Activated CD4-positive, alpha-beta T cell treated with anti-CD3 and anti-CD28 coated beads, Interleukin-2, amount 50 U/mL, for 24 hours (primary cell): ENCODE measurements at regions not wholly inside any gene's neighbourhood (a gene's known extent, or its start where the extent isn't known, plus 50 kb on each side); places are given as distances from the start of the nearest gene placed in this dataset.

Source experiments
- DNase-seq, 2 donors: peaks; one replicate each; pipeline ENCODE4 v3.0.0-alpha.2; 2020; ENCODE audit warnings: low read depth in 1 of 2, low spot score in 1 of 2

DNA sequence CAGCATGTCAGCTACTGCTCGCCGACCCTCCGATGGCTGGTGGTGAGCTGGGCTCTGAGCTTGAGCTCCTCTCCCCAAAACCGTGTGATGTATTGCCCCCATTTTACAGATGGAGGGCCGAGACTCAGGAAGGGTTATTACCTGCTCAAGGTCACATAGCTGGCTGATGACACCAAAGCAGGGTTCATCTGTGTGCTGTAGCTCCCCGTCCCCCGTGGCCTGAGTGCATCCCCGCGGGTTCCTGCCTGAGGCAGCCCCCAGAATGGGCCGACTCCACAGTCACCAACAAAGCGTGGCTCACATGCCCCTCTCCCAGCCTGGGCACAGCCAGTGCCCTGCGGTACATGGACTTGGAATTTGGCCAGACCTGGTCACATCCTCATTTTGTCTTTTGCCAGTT, 198.6 kb downstream of the TFCP2L1 start:
- no peak for DNase-seq

GRCh38 chr2:121087117-121087516, 197.9 kb downstream of the TFCP2L1 start:
- no peak for DNase-seq

GRCh38 chr2:121088251-121089165, 196.5 kb downstream of the TFCP2L1 start:
- no peak for DNase-seq

- no peak for DNase-seq
These were observed 195.9 kb downstream of the TFCP2L1 start for GRCh38 chr2:121089166-121089510.

GRCh38 chr2:121090088-121090715, 194.8 kb downstream of the TFCP2L1 start:
- no peak for DNase-seq

GRCh38 chr2:121092095-121092494, 192.9 kb downstream of the TFCP2L1 start:
- no peak for DNase-seq

DNA sequence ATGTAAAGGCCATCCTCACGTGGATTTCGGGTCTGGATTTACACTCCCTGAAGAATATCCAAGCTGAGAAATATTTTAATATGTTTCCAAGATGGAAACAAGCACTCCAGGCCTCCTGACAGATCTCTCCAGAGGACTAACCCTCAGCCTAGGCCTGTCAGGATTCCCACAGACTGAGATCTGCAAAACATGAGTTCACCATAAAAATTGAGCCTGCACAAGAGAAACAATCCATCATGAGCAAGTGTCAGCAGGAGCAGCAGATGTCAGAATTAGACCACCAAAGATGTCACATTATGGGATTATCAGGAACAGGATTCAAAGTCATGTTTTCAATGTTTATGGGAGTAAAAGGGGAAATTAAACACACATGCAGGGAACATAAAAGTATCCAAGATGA, 191.3 kb downstream of the TFCP2L1 start:
- DNase-seq, result no peak

DNA sequence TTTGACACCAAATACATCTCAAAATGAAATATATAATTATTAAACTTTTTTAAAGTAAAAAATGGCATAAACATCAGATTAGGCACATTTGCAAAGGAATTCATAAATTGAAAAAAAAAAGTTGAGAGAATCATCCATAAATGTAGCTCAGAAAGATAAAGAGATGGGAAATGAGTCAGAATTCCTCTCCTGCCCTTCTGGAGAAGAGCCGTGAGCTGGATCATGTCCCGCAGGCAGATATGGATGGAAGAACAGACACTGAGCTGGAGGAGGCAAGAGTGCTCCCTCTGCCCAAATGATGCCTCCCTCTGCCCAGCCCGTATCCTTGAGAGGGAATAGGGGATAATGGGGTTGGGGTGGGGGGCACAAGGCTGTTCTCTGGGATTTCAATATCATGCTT, 190.9 kb downstream of the TFCP2L1 start:
- no peak for DNase-seq

GRCh38 chr2:121094845-121095244, 190.2 kb downstream of the TFCP2L1 start:
- no peak for DNase-seq

DNA sequence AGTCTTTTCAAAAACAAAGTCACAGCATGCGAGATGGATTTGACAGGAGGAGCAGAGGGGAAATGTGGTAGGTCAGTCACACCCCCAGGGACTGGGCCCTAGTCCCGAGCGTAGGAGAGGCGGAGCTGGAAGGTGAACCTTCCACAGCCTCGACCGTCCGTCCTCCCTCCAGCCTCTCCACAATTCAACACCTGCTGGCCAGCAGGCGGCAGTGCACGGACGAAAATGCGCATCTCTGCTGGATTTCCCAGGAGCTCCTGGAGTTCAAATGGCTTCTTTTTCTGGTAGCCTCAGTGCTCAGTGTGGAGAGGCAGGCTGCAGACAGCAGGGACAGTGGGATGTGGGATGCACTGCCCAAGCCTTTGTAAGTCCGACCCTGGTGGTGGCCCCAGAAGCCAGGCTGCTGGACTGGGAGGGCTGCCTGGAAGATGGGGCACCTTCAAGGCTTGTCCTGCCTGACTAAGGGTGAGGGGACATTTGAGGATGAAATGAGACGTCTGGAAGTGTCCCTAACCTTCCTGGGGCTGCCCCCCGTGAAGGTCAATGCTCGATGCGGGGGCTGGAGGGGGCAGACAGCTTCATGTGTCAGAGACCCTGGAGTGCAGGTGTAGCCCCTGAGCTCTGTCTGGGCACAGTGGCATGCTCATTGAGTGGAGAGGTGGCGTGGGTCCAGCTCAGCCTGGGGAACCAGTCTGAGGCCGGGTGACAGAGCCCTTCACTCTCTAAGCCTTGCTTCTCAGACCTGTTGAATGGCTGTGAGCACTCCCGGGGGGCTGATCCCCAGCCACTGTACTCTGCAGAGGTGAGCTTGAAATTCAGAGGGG, 189.5 kb downstream of the TFCP2L1 start:
- DNase-seq, result no peak

- no peak for DNase-seq
These were observed 188.4 kb downstream of the TFCP2L1 start for GRCh38 chr2:121096611-121097010.

DNA sequence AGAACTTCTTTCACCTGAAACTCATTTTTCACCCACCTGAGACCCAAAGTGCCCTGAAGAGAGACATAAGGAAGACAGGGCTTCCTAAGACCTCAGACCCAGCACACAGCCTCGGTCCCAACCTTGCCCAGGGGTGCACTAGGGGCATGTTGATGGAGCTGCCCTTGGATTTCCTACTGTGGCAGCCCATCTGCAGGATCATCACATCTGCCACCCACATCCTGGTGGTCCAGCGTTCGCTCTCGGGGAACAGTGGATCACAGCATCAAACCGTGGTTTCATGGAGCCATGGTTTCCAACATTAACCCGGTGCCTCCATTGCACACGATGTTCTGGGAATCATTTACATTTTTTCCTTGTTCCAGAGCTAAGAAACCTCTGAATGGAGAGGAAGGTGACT, 186.4 kb downstream of the TFCP2L1 start:
- DNase-seq, result no peak

DNA sequence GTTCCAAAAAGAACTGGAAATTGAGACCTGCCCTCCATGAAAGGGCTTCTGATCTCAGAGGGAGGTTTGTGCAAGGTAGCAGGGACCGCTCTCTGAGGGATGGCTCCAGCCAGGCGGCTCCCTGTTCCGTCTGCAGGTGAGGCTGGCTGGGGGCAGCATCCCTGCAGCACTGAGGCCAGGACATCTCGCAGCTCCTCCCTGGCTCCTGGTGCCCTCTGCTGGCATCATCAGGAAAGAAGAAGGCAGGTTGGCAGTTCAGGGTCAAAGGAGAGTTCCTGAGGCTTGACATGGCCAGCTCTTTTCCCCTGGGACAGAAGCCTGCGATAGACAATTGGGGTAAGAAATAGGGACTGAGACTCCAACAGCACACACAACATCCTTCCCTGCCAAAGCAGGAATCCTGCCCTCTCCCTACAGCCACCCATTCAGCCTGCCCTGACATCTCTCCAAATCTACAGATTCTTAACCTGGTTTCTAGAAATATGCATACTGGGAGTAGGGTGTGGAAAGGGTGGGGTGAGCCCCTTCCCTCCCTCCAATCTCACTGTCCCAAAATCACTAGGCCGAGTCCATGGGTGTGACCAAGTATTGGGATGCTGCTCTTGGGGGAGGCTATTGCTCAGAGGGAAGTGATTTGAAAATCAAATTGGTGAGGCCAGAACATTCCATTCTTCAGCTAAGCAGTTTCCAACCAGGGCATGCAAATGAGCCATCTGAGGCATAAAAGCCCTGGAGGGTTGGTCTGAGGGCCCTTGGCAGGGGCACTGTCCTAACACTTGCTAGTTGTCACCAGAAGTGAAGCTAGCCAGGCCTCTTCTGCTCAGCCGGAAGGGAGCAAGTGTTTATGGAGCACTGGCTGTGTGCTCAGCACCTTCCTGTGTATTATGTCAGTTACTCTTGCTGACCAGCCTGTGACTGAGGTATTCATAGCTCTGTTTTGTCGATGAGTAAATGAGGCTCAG, 185.4 kb downstream of the TFCP2L1 start:
- DNase-seq, result no peak

DNA sequence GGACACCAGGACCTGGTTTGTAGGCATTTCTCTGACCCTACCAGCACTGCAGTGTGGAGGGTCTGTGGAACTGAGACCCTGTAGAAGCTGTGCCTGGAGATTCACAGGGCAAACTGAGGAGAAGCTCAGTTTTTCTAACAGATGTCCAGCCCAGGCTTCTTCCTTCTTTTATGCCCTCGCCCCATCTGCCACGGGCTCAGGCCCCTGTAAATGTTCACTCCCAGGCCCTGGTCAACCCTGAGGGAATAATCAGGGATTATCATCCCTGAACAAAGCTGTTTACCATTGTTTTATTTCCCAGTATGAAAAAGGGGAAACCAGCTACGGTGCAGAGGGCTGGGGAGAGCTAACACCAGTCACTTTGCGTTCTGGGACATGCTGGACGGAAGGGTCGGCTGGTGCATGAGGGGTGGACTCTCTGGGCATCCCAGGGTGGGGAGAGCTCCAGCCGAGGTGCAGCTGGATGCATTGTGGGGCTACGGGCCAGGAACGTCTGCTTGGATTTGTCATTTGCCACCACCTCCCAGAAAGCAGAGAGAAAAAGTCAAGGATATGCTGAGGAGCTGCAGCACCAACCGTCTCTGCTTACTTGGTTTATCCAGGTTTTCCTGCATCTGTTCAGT, 183.8 kb downstream of the TFCP2L1 start:
- DNase-seq, result no peak

DNA sequence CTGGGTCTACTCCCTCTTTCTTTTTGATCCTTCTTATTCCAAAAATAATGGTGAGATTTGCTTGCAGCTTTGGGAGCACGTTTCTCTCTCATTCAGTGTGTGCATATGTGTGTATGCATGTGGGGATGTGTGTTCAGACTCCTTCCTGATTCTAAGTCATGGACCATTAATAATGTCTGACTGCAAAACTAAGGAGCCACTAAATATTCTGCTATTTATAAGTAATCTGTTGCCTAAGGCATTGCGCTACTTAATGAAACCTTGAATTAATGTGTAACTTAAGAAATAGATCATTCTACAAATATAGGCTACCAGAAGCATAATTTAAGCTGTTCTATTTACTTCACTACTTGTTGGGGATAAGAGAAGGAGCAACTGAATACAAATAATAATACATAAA, 182.1 kb downstream of the TFCP2L1 start:
- no peak for DNase-seq

- DNase-seq, result no peak
These were observed 181.0 kb downstream of the TFCP2L1 start for GRCh38 chr2:121103960-121104359.

DNA sequence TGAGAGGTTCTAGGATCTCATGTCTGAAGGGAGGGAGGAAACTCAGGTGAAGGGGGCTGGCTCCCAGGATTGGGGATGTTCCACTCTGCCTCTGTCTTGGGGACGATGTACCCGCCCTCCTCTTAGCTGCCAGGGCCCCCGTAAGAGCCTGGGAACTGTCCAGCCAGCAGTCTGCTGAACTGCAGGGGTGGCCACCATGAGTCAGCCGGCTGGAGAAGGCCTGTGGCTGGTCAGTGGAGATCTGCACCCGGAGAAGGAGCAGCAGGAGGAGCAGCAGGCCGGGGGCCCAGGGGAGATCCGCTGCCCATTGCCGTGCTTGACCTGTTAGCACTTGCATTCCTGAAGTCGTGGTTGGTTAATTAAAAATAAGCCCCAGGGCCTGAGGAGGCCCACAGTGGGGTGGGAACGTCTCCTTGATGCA, 180.3 kb downstream of the TFCP2L1 start:
- DNase-seq, result no peak

- no peak for DNase-seq
These were observed 174.1 kb downstream of the TFCP2L1 start for GRCh38 chr2:121110924-121111323.

GRCh38 chr2:121118951-121119350, 166.1 kb downstream of the TFCP2L1 start:
- DNase-seq, result no peak

DNA sequence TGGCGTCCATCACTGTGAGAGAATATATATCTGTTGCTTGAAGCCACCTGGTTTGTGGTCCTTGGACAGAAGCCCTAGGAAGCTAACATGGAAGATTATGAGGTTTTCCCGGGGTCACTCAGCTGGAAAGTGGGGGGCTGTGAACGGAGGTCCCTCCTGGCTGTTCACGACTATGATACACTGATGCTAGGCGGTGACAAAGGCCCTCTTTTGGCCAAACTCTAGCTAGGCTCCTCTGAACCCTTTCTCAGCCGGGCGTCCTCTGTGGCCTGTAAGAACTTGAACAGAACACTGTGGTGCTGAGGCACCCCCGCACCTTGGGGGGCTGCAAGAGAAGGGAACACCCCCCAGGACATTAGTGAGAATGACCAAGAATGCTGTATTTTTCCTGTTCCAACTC, 164.6 kb downstream of the TFCP2L1 start:
- DNase-seq, result no peak
